Small intestine (tissue), 7 donors: ENCODE measurements at regions not wholly inside any gene's neighbourhood (a gene's known extent, or its start where the extent isn't known, plus 50 kb on each side); places are given as distances from the start of the nearest gene placed in this dataset.

Experiments
- DNase-seq, 2 donors: peaks; one replicate each; pipeline versions ENCODE4 v3.0.0 to v3.0.0-alpha.2; 2013
- FAIRE-seq: peaks from 2 replicates; lab custom pipeline; 2012; peaks lifted over from hg19 to GRCh38; lab: Jason Lieb, UNC
- H3K27ac ChIP-seq, 3 donors: one replicate each; pipeline ENCODE4 v1.5.1; 2013; ENCODE audit warnings: low read length in 2 of 3, mild to moderate bottlenecking in 2 of 3, control low read depth in 1 of 3, inconsistent platforms in 1 of 3, low read depth in 1 of 3, moderate library complexity in 1 of 3
- H3K27me3 ChIP-seq, 3 donors: one replicate each; pipeline ENCODE4 v1.6.1; 2013; ENCODE audit warnings: low read length in 3 of 3, inconsistent platforms in 1 of 3; ENCODE audit not compliant: control insufficient read depth in 3 of 3, insufficient read depth in 3 of 3
- H3K36me3 ChIP-seq, 3 donors: one replicate each; pipeline ENCODE4 v1.6.1; 2013; ENCODE audit warnings: low read length in 3 of 3, inconsistent platforms in 1 of 3, low read depth in 1 of 3, mild to moderate bottlenecking in 1 of 3, moderate library complexity in 1 of 3; ENCODE audit not compliant: control insufficient read depth in 3 of 3, insufficient read depth in 2 of 3
- H3K4me1 ChIP-seq, 3 donors: one replicate each; pipeline ENCODE4 v1.6.1; 2013; ENCODE audit warnings: low read length in 2 of 3, inconsistent platforms in 1 of 3, low read depth in 1 of 3, mild to moderate bottlenecking in 1 of 3, moderate library complexity in 1 of 3; ENCODE audit not compliant: control insufficient read depth in 3 of 3, insufficient read depth in 2 of 3
- H3K4me3 ChIP-seq, 3 donors: one replicate each; pipeline ENCODE4 v1.5.1; 2013; ENCODE audit warnings: low read length in 3 of 3, control low read depth in 1 of 3, inconsistent platforms in 1 of 3, low read depth in 1 of 3, mild to moderate bottlenecking in 1 of 3, moderate library complexity in 1 of 3
- H3K9me3 ChIP-seq, 2 donors: one replicate each; pipeline ENCODE4 v1.6.1; 2013; ENCODE audit warnings: low read depth in 1 of 2, low read length in 1 of 2; ENCODE audit not compliant: control insufficient read depth in 2 of 2, insufficient read depth in 1 of 2
- WGBS, 3 donors: extraction: QIAGEN DNeasy Blood & Tissue Kit; methylation state at CpG; one replicate each; pipeline ENCODE4 v1.1.7; 2013; 5-methylcytosine and 5-hydroxymethylcytosine counted together
- donor health status: healthy with polysubstance abuse.
- donor health status: control.
- donor health status: control.
- donor health status: Bipolar disorder and iron deficiency.
- donor health status: healthy.

DNA sequence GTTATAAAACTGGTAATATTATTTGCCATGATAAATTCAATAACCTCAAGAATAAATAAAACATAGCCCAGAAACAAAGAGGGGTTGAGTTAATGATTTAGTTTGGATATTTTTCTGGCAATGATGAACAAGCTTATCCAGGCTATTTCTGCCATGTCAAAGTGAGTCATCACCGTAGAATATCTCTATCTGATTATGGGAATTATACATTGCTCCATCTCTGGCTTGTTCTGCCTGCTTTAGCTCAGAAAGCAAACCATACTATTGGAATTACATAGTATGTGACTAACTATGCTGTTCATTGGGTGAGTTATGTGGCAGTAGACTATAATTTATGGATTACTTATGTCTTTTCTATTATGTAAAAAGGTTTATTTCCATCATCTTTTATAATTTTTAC lies 680.1 kb upstream of the AADAT start:
- Histone ChIP-seq H3K36me3 (no peaks in the 10 kb centered on the region), H3K4me1 (no peaks in the 10 kb centered on the region), H3K9me3 (no peaks in the 10 kb centered on the region), H3K27me3 (no peaks in the 10 kb centered on the region), H3K27ac (no peak overlapping the region), H3K4me3 (no peak overlapping the region)
- no peak for FAIRE-seq
- WGBS, 3 donors: 32 to 58% (median 54%) methylated on average over 1 of the region's 1 CpG
- no peak for DNase-seq

DNA sequence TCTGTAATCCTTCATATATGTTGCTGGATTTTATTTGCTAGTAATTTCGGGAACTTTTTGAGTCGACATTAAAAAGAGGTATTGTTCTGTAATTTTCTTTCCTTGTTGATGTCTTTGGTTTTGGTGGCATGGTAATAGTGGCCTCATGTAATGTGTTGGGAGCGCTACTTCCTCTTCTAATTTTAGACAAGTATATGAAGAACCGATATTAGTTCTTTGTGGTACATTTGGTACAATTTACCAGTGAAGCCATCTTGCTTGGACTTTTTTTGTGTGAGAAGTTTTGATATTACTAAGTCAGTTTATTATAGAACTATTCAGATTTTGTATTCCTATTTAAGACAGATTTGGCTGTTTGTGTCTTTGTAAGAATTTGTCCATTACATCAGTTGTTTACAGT lies 669.2 kb upstream of the AADAT start:
- WGBS, 3 donors: 85 to 94% (median 90%) methylated on average over 4 of the region's 4 CpGs
- Histone ChIP-seq H3K27me3 (no peaks in the 10 kb centered on the region), H3K4me3 (no peak overlapping the region), H3K36me3 (no peaks in the 10 kb centered on the region), H3K9me3 (no peaks in the 10 kb centered on the region), H3K4me1 (no peaks in the 10 kb centered on the region), H3K27ac (no peak overlapping the region)
- no peak for FAIRE-seq
- no peak for DNase-seq

DNA sequence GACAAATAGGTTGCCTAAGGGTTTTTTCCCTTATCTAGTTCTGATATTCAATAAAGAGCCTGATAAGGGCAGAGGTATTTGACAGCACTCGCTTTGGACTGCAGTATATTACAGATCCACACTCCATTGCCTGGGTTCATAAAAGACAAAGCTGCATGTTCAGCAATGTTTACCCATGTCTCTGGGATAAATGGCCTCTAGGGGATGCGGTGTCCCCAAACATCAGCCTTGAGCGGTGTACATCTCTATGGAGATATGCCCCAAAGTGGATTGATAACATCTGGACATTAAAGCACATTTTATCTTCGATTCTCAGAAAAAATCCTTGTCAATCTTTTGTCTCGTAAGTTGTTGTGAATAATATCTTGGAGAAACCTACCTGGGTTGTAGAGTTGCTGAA lies 660.8 kb upstream of the AADAT start:
- H3K4me3 ChIP-seq: no peak overlapping the region
- 42 to 70% (median 46%) methylated on average over 5 of the region's 5 CpGs for WGBS, 3 donors
- H3K27me3 ChIP-seq: no peaks in the 10 kb centered on the region
- no peaks in the 10 kb centered on the region for H3K36me3 ChIP-seq
- no peaks in the 10 kb centered on the region for H3K4me1 ChIP-seq
- no peak for DNase-seq
- H3K9me3 ChIP-seq: no peaks in the 10 kb centered on the region
- FAIRE-seq: no peak
- no peak overlapping the region for H3K27ac ChIP-seq

DNA sequence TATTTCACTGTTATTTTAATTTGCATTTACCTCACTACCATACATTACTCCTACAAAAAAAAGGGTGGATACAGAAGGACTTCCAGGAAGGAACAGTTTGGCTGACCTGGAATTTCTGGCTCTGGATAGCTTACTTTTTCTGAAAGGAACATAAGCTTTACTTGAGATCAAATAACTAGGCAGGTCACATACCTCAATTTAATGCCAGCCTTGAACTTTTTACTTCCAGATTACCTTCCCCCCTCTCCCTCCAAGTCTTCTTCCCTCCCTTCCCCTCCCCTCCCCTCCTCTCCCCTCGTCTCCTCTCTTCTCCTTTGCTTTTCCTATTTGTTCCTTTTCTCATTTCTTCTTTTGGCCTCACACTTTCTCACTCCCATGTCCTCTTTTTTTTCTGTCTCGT lies 659.2 kb upstream of the AADAT start:
- FAIRE-seq (no peak), DNase-seq (no peak)
- H3K4me1 ChIP-seq: no peaks in the 10 kb centered on the region
- H3K4me3 ChIP-seq: no peak overlapping the region
- H3K9me3 ChIP-seq: no peaks in the 10 kb centered on the region
- WGBS, 3 donors: 41 to 66% (median 52%) methylated on average over 2 of the region's 2 CpGs
- no peak overlapping the region for H3K27ac ChIP-seq
- no peaks in the 10 kb centered on the region for H3K36me3 ChIP-seq
- H3K27me3 ChIP-seq: no peaks in the 10 kb centered on the region

DNA sequence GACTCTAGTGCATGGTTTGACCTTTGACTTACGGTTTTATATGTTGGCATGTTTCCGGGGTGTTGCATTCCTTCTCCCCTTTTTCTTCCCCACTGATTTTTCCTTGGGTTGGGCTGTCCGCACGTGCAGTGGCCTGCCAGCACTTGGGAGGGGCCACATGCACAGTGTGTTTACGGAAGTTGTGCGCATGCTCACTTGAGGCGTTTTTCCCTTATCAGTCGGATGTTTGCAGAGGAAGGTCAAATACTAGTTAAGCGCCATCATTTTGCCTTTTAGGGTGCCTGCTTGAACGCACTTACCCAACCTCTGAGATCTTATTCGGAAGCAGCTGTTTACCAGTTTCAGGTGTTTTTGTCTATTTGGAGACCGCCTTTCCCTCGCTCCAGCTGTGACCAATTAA lies 653.9 kb upstream of the AADAT start:
- 57 to 75% (median 69%) methylated on average over 13 of the region's 13 CpGs for WGBS, 3 donors
- H3K36me3 ChIP-seq: no peaks in the 10 kb centered on the region
- no peaks in the 10 kb centered on the region for H3K27me3 ChIP-seq
- FAIRE-seq: no peak
- DNase-seq: peak in 1 of 2 donors; percentile 2
- no peak overlapping the region for H3K27ac ChIP-seq
- no peak overlapping the region for H3K4me3 ChIP-seq
- no peaks in the 10 kb centered on the region for H3K4me1 ChIP-seq
- H3K9me3 ChIP-seq: no peaks in the 10 kb centered on the region

DNA sequence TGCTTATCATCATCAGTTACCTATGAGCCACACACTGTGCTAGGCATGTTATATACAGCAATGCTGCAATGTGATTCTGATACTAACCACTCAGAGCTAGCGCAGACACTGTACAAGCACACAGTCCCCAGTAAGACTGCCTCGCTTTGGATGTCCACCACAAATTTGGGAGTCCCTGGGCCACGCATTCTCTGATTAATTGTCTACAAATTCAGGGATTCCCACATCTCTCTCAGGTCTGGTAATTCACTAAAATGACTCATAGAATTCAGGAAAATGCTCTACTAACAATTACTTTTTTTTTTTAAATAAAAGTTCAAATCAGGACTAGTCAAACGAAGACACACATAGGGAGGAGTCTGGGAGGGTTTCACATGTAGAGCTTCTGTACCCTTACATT lies 652.1 kb upstream of the AADAT start:
- Histone ChIP-seq H3K36me3 (no peaks in the 10 kb centered on the region), H3K9me3 (no peaks in the 10 kb centered on the region), H3K4me3 (no peak overlapping the region), H3K4me1 (no peaks in the 10 kb centered on the region), H3K27ac (no peak overlapping the region), H3K27me3 (no peaks in the 10 kb centered on the region)
- FAIRE-seq (no peak), DNase-seq (no peak)
- 83 to 85% (median 85%) methylated on average over 4 of the region's 4 CpGs for WGBS, 3 donors

DNA sequence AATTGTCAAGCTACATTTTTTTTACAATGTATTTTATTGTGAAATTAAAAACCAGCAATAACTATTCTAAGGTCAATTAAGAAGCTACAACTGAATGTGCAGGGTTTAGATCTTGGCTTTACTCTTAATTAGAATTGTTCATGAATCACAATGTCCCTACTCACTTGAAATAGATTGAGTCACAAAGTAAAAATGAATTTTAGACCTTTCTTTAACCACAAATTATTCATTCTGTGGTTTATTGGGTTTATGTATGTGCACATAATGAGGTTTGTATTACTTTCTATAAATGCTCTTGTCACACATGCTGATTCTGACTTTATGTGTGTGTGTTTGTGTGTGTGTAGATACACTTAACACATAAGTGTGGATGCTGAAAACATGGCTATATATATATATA lies 647.0 kb upstream of the AADAT start:
- Histone ChIP-seq H3K4me3 (no peak overlapping the region), H3K9me3 (no peaks in the 10 kb centered on the region), H3K27ac (no peak overlapping the region), H3K4me1 (no peaks in the 10 kb centered on the region), H3K36me3 (no peaks in the 10 kb centered on the region), H3K27me3 (no peaks in the 10 kb centered on the region)
- DNase-seq: no peak
- FAIRE-seq: no peak

DNA sequence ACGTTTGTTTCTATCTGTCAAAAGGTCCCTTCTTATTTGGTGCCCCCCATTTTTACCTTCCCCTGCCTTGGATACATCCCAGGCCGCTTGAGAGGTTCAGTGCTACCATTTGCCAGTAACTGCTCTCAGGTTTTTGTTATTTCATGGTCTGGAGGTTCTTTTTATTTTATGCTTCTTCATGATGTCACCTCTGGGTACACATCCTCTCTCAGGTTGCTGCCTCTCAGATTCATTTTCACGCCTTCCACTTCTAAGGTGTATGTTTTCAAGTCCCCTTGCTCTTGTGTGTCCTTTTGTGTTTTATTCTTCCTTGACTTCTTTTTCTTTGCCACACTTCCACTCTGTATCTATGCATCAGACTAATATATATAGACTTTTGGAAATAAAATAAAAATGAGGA lies 640.1 kb upstream of the AADAT start:
- DNase-seq (no peak), FAIRE-seq (no peak)
- H3K9me3 ChIP-seq: no peaks in the 10 kb centered on the region
- H3K27me3 ChIP-seq: no peaks in the 10 kb centered on the region
- H3K27ac ChIP-seq: no peak overlapping the region
- H3K4me1 ChIP-seq: no peaks in the 10 kb centered on the region
- 63 to 70% (median 63%) methylated on average over 3 of the region's 3 CpGs for WGBS, 3 donors
- H3K4me3 ChIP-seq: no peak overlapping the region
- no peaks in the 10 kb centered on the region for H3K36me3 ChIP-seq

DNA sequence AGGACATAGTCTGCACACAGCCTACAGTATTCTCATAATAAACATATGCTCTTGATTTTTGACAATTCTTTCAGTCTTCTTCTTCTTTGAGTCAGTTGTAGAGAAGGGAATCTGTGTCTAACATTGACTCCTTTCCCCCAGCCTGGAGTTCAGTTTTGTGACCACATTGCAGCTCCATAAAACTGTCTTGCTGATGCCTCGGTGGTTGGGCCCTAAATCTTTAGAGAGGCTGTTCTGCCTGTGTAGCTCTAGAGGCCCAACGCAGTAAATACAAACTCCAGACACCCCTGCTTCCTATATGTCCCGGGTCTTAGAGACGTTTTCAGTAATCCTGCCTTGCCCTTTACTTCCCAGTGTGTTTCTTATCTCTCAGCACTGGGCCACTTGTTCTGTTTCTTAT lies 639.5 kb upstream of the AADAT start:
- H3K9me3 ChIP-seq: no peaks in the 10 kb centered on the region
- WGBS, 3 donors: 26 to 33% (median 30%) methylated on average over 4 of the region's 4 CpGs
- DNase-seq (no peak), FAIRE-seq (no peak)
- H3K4me1 ChIP-seq: no peaks in the 10 kb centered on the region
- no peaks in the 10 kb centered on the region for H3K36me3 ChIP-seq
- H3K4me3 ChIP-seq: no peak overlapping the region
- H3K27me3 ChIP-seq: no peaks in the 10 kb centered on the region
- H3K27ac ChIP-seq: no peak overlapping the region
